ENCODE measurements at regions not wholly inside any gene's neighbourhood (a gene's known extent, or its start where the extent isn't known, plus 50 kb on each side); places are given as distances from the start of the nearest gene placed in this dataset.

GRCh38 chr11:81476345-81476744 lies 1257.3 kb downstream of the FAM181B start:
- Histone ChIP-seq H2BK120ac (ENCODE audit: low read depth, low read length, poor library complexity, severe bottlenecking) (no peak overlapping the region), H3K4ac (ENCODE audit: low read depth, low read length) (no peak overlapping the region), H3K23ac (ENCODE audit: insufficient read length, low read depth, low read length) (no peak overlapping the region), H4K91ac (ENCODE audit: insufficient read length, low read depth, low read length) (no peak overlapping the region), H2BK12ac (ENCODE audit: insufficient read length, low read depth, low read length) (no peak overlapping the region), H3K56ac (ENCODE audit: insufficient read length, low read depth, low read length) (no peak overlapping the region), H3K9ac (ENCODE audit: extremely low read depth, insufficient read length, low read length) (no peak overlapping the region), H3K27me3 (ENCODE audit: insufficient read depth, low read length) (no peaks in the 10 kb centered on the region), H3K18ac (ENCODE audit: insufficient read length, low read depth, low read length) (no peak overlapping the region), H2BK5ac (ENCODE audit: insufficient read length, low read length) (no peak overlapping the region), H3K23me2 (ENCODE audit: insufficient read length, low read depth, low read length, poor library complexity, severe bottlenecking) (no peaks in the 10 kb centered on the region), H3K79me2 (ENCODE audit: insufficient read depth, low read length) (no peaks in the 10 kb centered on the region), H4K20me1 (ENCODE audit: control insufficient read depth, insufficient read depth, insufficient read length) (no peaks in the 10 kb centered on the region), H2BK20ac (ENCODE audit: low read depth, low read length, poor library complexity, severe bottlenecking) (no peak overlapping the region), H2AK5ac (ENCODE audit: insufficient read length, low read length) (no peak overlapping the region), H4K8ac (replicated peaks; ENCODE audit: insufficient read length, low read depth, low read length) (no peak overlapping the region), H3K4me1 (ENCODE audit: insufficient read depth, low read length) (no peaks in the 10 kb centered on the region), H3K27ac (ENCODE audit: insufficient read length, low read depth, low read length) (no peak overlapping the region), H3K9me3 (ENCODE audit: control insufficient read depth, low read depth, low read length) (no peaks in the 10 kb centered on the region), H2AFZ (ENCODE audit: low read length) (no peak overlapping the region), H3K4me2 (ENCODE audit: insufficient read depth, insufficient read length, low read length) (no peak overlapping the region), H2BK15ac (ENCODE audit: low read depth, low read length) (no peak overlapping the region), H3K79me1 (ENCODE audit: insufficient read depth, low read depth, low read length, poor library complexity, severe bottlenecking) (no peaks in the 10 kb centered on the region), H3T11ph (ENCODE audit: low read length) (no peak overlapping the region), H4K5ac (ENCODE audit: insufficient read length, low read depth, low read length) (no peak overlapping the region), H3K14ac (ENCODE audit: insufficient read depth, low read length) (no peak overlapping the region)
- Mint-ChIP-seq H3K27me3 (ENCODE audit: low read depth) (no peaks in the 10 kb centered on the region), H3K9me3 (no peaks in the 10 kb centered on the region), H3K4me3 (no peak overlapping the region), H3K4me1 (no peaks in the 10 kb centered on the region), H3K27ac (no peak overlapping the region), H3K36me3 (ENCODE audit: insufficient read depth in 1 of 3, low read depth in 3 of 3) (no peaks in the 10 kb centered on the region)
- WGBS (ENCODE audit: extremely low coverage, insufficient read length, low lambda C conversion rate) = no CpG with 5 or more reads among the region's 2 CpGs
- no peak for DNase-seq
- no peak for TF ChIP-seq CTCF (conservative IDR thresholded peaks at IDR 0.05)

Data from H9 (cell line).